ENCODE measurements at regions not wholly inside any gene's neighbourhood (a gene's known extent, or its start where the extent isn't known, plus 50 kb on each side); places are given as distances from the start of the nearest gene placed in this dataset.

- no peak for FAIRE-seq
Observed at GRCh38 chr1:14468751-14469150, 129.7 kb upstream of the KAZN start.

GRCh38 chr1:14470802-14471201 is 127.7 kb upstream of the KAZN start:
- no peak for FAIRE-seq

GRCh38 chr1:14474856-14475255 is 123.6 kb upstream of the KAZN start:
- FAIRE-seq: no peak

GRCh38 chr1:14476170-14476955 is 122.1 kb upstream of the KAZN start:
- no peak for FAIRE-seq

- no peak for FAIRE-seq
Observed at GRCh38 chr1:14478120-14478519, 120.4 kb upstream of the KAZN start.

- FAIRE-seq: no peak
Observed at GRCh38 chr1:14479865-14480264, 118.6 kb upstream of the KAZN start.

- no peak for FAIRE-seq
Observed at GRCh38 chr1:14482784-14483450, 115.6 kb upstream of the KAZN start.

GRCh38 chr1:14485285-14485684 is 113.2 kb upstream of the KAZN start:
- FAIRE-seq: no peak

- no peak for FAIRE-seq
Observed at GRCh38 chr1:14486401-14487201, 111.9 kb upstream of the KAZN start.

GRCh38 chr1:14487671-14488070 is 110.8 kb upstream of the KAZN start:
- no peak for FAIRE-seq

GRCh38 chr1:14494911-14495310 is 103.6 kb upstream of the KAZN start:
- no peak for FAIRE-seq

GRCh38 chr1:14495381-14495780 is 103.1 kb upstream of the KAZN start:
- no peak for FAIRE-seq

GRCh38 chr1:14495996-14496395 is 102.5 kb upstream of the KAZN start:
- no peak for FAIRE-seq

- FAIRE-seq: no peak
Observed at GRCh38 chr1:14498839-14499238, 99.6 kb upstream of the KAZN start.

- FAIRE-seq: no peak
Observed at GRCh38 chr1:14499312-14500040, 99.0 kb upstream of the KAZN start.

- FAIRE-seq: no peak
Observed at GRCh38 chr1:14500041-14500440, 98.4 kb upstream of the KAZN start.

GRCh38 chr1:14500912-14501311 is 97.6 kb upstream of the KAZN start:
- FAIRE-seq: peak; percentile 11

- no peak for FAIRE-seq
Observed at GRCh38 chr1:14504517-14504916, 94.0 kb upstream of the KAZN start.

GRCh38 chr1:14506471-14507255 is 91.8 kb upstream of the KAZN start:
- FAIRE-seq: no peak

- no peak for FAIRE-seq
Observed at GRCh38 chr1:14507262-14507661, 91.2 kb upstream of the KAZN start.

GRCh38 chr1:14508613-14509012 is 89.9 kb upstream of the KAZN start:
- no peak for FAIRE-seq

- no peak for FAIRE-seq
Observed at GRCh38 chr1:14511166-14511680, 87.3 kb upstream of the KAZN start.
